BE2C (cell line): ENCODE measurements at regions not wholly inside any gene's neighbourhood (a gene's known extent, or its start where the extent isn't known, plus 50 kb on each side); places are given as distances from the start of the nearest gene placed in this dataset.

Experiments
- DNase-seq: peaks from one replicate; pipeline ENCODE4 v3.0.0-alpha.2; 2020
- H3K27me3 ChIP-seq: fragments of 250-450 bp; sonication (Bioruptor Pico); 2 replicates; pipeline ENCODE4 v1.5.1; 2020; ENCODE audit warnings: mild to moderate bottlenecking
- H3K36me3 ChIP-seq: fragments of 250-450 bp; sonication (Bioruptor Pico); 2 replicates; pipeline ENCODE4 v1.5.1; 2020; ENCODE audit warnings: mild to moderate bottlenecking
- H3K4me1 ChIP-seq: fragments of 250-450 bp; sonication (Bioruptor Pico); 2 replicates; pipeline ENCODE4 v1.5.1; 2020
- H3K4me3 ChIP-seq: 2 replicates; pipeline ENCODE4 v1.5.1; 2011; ENCODE audit warnings: low read depth, low read length
- H3K9me3 ChIP-seq: fragments of 250-450 bp; sonication (Bioruptor Pico); 2 replicates; pipeline ENCODE4 v1.5.1; 2020
- CTCF ChIP-seq: IDR thresholded peaks from 2 replicates; pipeline ENCODE4 v1.5.1; 2012; ENCODE audit warnings: mild to moderate bottlenecking, low read depth, low read length

- Histone ChIP-seq H3K4me3 (no peak overlapping the region), H3K36me3 (no peaks in the 10 kb centered on the region), H3K9me3 (no peaks in the 10 kb centered on the region), H3K27me3 (no peaks in the 10 kb centered on the region), H3K4me1 (no peaks in the 10 kb centered on the region)
- no peak for DNase-seq
- TF ChIP-seq CTCF = no peak
Measured at GRCh38 chr2:220855296-220855695, 716.8 kb downstream of the EPHA4 start.

- Histone ChIP-seq H3K36me3 (no peaks in the 10 kb centered on the region), H3K4me3 (no peak overlapping the region), H3K27me3 (no peaks in the 10 kb centered on the region), H3K4me1 (no peaks in the 10 kb centered on the region), H3K9me3 (no peaks in the 10 kb centered on the region)
- TF ChIP-seq CTCF = no peak
- no peak for DNase-seq
Measured at GRCh38 chr2:220856486-220856885, 715.6 kb downstream of the EPHA4 start.

- Histone ChIP-seq H3K36me3 (no peaks in the 10 kb centered on the region), H3K9me3 (no peaks in the 10 kb centered on the region), H3K27me3 (no peaks in the 10 kb centered on the region), H3K4me1 (no peaks in the 10 kb centered on the region), H3K4me3 (no peak overlapping the region)
- no peak for TF ChIP-seq CTCF
- no peak for DNase-seq
Measured at GRCh38 chr2:220857368-220857767, 714.7 kb downstream of the EPHA4 start.

GRCh38 chr2:220858101-220858500 is 714.0 kb downstream of the EPHA4 start:
- Histone ChIP-seq H3K27me3 (no peaks in the 10 kb centered on the region), H3K4me3 (no peak overlapping the region), H3K4me1 (no peaks in the 10 kb centered on the region), H3K9me3 (no peaks in the 10 kb centered on the region), H3K36me3 (no peaks in the 10 kb centered on the region)
- no peak for TF ChIP-seq CTCF
- DNase-seq = no peak

GRCh38 chr2:220871909-220872308 is 700.2 kb downstream of the EPHA4 start:
- H3K4me1 ChIP-seq = no peaks in the 10 kb centered on the region
- no peak for DNase-seq
- H3K27me3 ChIP-seq = no peaks in the 10 kb centered on the region
- TF ChIP-seq CTCF = no peak
- no peaks in the 10 kb centered on the region for H3K36me3 ChIP-seq
- H3K4me3 ChIP-seq = no peak overlapping the region
- H3K9me3 ChIP-seq = no peaks in the 10 kb centered on the region

GRCh38 chr2:220876080-220876824 is 695.9 kb downstream of the EPHA4 start:
- Histone ChIP-seq H3K9me3 (no peaks in the 10 kb centered on the region), H3K4me3 (no peak overlapping the region), H3K36me3 (no peaks in the 10 kb centered on the region), H3K4me1 (no peaks in the 10 kb centered on the region), H3K27me3 (no peaks in the 10 kb centered on the region)
- DNase-seq = no peak
- TF ChIP-seq CTCF = no peak
